ENCODE measurements at regions not wholly inside any gene's neighbourhood (a gene's known extent, or its start where the extent isn't known, plus 50 kb on each side); places are given as distances from the start of the nearest gene placed in this dataset.

DNA sequence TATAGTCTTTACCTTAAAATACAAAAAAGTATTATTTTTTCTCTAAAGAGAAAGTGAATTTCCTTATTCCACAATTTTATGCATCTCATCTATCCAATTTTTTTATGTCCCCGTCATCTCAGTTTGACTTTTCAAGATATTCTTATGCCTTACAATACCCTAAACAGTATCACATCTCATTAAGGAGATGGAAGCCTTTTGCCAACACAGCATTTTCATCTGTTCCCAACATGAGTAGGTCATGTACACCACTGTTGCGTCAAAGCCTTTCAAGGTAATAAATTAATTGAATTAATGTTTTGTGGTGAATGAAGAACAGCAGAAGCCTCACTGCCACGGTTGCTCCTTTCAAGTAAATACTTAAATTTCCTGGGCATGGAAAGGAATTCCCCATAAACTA is 299.4 kb downstream of the EPHA4 start:
- Mint-ChIP-seq H3K27ac (no peak overlapping the region), H3K36me3 (ENCODE audit: low read depth) (no peaks in the 10 kb centered on the region), H3K27me3 (peaks cover 10% of the 10 kb centered on the region), H3K9me3 (no peaks in the 10 kb centered on the region), H3K4me1 (ENCODE audit: low read depth) (no peaks in the 10 kb centered on the region), H3K4me3 (no peak overlapping the region)
- DNase-seq = no peak

GRCh38 chr2:221276033-221276432 is 296.1 kb downstream of the EPHA4 start:
- H3K4me3 Mint-ChIP-seq = no peak overlapping the region
- H3K27ac Mint-ChIP-seq = no peak overlapping the region
- H3K27me3 Mint-ChIP-seq = no peaks in the 10 kb centered on the region
- no peaks in the 10 kb centered on the region for H3K36me3 Mint-ChIP-seq (ENCODE audit: low read depth)
- DNase-seq = no peak
- H3K4me1 Mint-ChIP-seq (ENCODE audit: low read depth) = no peaks in the 10 kb centered on the region
- H3K9me3 Mint-ChIP-seq = no peaks in the 10 kb centered on the region

DNA sequence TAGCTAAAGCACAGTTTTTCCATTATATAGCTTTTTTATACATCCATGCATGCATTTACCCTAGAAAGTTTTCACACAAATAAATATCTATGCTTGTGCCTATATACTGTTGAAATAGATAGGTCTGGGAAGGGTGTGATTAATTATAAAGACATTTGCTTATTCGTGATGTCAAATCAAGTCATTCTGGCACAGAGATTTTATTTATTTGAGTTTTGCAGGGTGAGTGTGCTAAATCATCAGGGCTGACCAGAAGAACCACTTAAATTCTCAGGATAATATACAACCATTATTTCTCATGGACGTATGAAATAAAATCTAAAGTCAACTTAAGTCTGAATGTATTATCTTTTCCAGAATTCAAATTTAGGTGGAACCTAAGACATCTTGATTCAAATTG is 295.5 kb downstream of the EPHA4 start:
- no peak overlapping the region for H3K27ac Mint-ChIP-seq
- DNase-seq = no peak
- no peaks in the 10 kb centered on the region for H3K9me3 Mint-ChIP-seq
- H3K4me3 Mint-ChIP-seq = no peak overlapping the region
- H3K36me3 Mint-ChIP-seq (ENCODE audit: low read depth) = no peaks in the 10 kb centered on the region
- no peaks in the 10 kb centered on the region for H3K4me1 Mint-ChIP-seq (ENCODE audit: low read depth)
- no peaks in the 10 kb centered on the region for H3K27me3 Mint-ChIP-seq

DNA sequence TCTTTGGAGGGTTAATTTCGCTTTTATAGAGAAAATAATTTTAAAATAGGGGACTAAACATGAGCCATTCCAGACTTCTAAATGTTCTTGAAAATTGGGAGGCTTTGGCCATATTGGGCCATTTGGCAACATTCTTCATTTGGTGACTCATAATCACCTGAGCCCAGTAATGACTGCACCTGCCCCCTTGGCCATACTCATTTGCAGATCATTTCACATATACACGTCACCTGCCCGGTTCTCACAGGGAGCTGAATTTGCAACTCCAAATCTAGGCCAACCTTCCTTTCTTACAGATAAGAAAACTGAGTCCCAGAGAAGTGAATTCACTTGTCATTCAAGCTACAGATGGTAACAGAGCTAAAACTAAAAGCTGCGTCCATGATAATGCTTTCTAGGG is 289.7 kb downstream of the EPHA4 start:
- no peak overlapping the region for H3K27ac Mint-ChIP-seq
- H3K4me3 Mint-ChIP-seq = no peak overlapping the region
- DNase-seq = no peak
- H3K27me3 Mint-ChIP-seq = no peaks in the 10 kb centered on the region
- no peaks in the 10 kb centered on the region for H3K9me3 Mint-ChIP-seq
- no peaks in the 10 kb centered on the region for H3K36me3 Mint-ChIP-seq (ENCODE audit: low read depth)
- no peaks in the 10 kb centered on the region for H3K4me1 Mint-ChIP-seq (ENCODE audit: low read depth)

- H3K27me3 Mint-ChIP-seq = no peaks in the 10 kb centered on the region
- DNase-seq = no peak
- H3K27ac Mint-ChIP-seq = no peak overlapping the region
- H3K36me3 Mint-ChIP-seq (ENCODE audit: low read depth) = no peaks in the 10 kb centered on the region
- H3K4me1 Mint-ChIP-seq (ENCODE audit: low read depth) = no peaks in the 10 kb centered on the region
- no peaks in the 10 kb centered on the region for H3K9me3 Mint-ChIP-seq
- no peak overlapping the region for H3K4me3 Mint-ChIP-seq
Observed at GRCh38 chr2:221283896-221284545, 288.1 kb downstream of the EPHA4 start.

GRCh38 chr2:221285148-221285547 is 287.0 kb downstream of the EPHA4 start:
- no peak for DNase-seq
- H3K27ac Mint-ChIP-seq = no peak overlapping the region
- H3K4me3 Mint-ChIP-seq = no peak overlapping the region
- no peaks in the 10 kb centered on the region for H3K4me1 Mint-ChIP-seq (ENCODE audit: low read depth)
- H3K36me3 Mint-ChIP-seq (ENCODE audit: low read depth) = no peaks in the 10 kb centered on the region
- H3K27me3 Mint-ChIP-seq = no peaks in the 10 kb centered on the region
- H3K9me3 Mint-ChIP-seq = no peaks in the 10 kb centered on the region

DNA sequence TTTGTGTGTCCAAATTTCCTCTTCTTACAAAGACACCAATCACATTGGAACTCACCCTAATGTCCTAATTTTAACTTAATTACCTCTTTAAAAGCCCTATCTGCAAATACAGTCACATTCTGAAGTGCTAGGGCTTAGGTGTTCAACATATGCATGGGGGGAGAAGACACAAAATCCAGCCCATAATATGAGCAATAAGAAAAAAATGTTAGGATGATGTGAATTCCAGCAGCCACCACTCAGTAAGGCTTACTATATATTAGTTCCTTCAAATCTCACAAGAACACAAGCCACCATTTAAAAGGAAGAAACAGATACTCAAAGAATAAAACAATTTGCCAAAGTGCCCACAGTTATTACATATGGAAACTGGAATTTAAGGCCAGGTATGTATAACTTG is 285.7 kb downstream of the EPHA4 start:
- Mint-ChIP-seq H3K4me3 (no peak overlapping the region), H3K9me3 (no peaks in the 10 kb centered on the region), H3K4me1 (ENCODE audit: low read depth) (no peaks in the 10 kb centered on the region), H3K36me3 (ENCODE audit: low read depth) (no peaks in the 10 kb centered on the region), H3K27me3 (no peaks in the 10 kb centered on the region), H3K27ac (no peak overlapping the region)
- no peak for DNase-seq

DNA sequence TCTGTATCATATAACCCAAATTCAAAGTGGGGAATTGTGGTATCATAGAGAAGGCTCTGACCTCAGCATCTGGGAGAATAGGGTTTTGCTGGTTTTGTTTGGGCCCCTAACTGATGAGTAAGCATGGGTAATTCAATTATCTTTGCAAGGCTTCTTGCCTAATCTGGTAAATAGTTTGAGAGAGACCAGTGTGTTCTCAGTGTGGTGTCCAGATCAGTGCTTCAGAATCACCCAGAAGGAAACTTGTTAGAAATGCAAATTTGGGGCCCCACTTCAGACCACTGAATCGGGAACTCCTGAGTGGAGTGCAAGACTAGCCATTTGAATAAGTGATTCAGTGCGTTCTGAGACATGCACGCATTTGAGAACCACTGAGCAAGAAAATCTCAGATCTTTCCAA is 282.7 kb downstream of the EPHA4 start:
- Mint-ChIP-seq H3K4me3 (no peak overlapping the region), H3K9me3 (no peaks in the 10 kb centered on the region), H3K4me1 (ENCODE audit: low read depth) (no peaks in the 10 kb centered on the region), H3K27me3 (no peaks in the 10 kb centered on the region), H3K36me3 (ENCODE audit: low read depth) (no peaks in the 10 kb centered on the region), H3K27ac (no peak overlapping the region)
- no peak for DNase-seq

DNA sequence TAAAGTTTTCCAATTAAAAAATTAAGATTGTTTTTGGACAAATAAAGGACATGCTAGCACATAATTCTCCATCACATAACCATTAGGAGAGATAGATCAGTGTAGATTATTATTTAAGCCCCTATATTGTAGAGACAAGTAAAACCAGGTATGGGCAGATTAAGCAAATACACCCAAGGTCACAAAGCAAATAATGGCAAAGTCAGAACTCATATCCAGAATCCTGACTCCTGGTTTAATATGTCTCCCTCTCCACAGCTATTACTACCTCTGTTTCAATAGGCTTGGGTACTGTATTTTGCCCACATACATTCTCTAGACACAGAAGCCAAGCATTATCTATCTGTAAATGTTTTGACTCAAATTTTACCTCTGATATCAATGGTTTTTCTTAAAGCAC is 282.3 kb downstream of the EPHA4 start:
- no peak for DNase-seq
- Mint-ChIP-seq H3K27me3 (no peaks in the 10 kb centered on the region), H3K4me3 (no peak overlapping the region), H3K9me3 (no peaks in the 10 kb centered on the region), H3K36me3 (ENCODE audit: low read depth) (no peaks in the 10 kb centered on the region), H3K4me1 (ENCODE audit: low read depth) (no peaks in the 10 kb centered on the region), H3K27ac (no peak overlapping the region)

DNA sequence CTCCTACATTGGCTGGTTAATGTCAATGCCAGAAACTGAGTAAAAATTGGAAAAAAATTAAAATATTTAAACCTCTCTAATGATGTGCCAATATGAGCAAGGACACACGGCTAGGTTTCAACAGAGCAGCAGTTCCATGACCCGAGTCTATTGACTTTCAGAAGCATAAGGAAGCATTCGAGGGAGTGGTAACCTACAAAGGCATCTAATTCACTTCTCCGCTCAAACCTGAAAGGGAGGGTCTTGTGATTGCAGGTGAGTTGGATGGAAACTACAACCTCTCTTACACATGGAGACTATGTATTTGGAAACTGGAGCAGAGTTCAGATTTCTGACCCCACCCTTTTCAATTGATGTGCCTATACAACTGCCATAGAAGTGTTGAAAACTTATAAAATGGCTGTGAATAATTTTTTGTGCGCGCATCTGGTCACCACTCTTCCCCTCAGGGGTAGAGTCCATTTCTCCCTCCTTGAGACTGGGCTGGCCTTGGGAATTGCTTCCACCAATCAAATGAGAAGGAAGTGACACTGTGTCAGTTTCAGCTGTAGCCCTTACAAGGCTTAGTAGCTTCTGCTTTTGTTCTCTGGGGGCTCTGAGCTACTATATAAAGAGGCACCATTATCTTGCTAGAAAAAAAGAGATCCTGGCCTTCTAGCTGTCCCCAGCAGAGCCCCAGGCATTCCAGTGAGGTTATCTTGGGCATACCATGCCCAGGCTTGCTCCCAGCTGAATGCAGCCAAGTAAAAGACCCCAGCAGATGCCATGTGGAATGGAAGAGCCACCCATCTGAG is 278.0 kb downstream of the EPHA4 start:
- DNase-seq = no peak
- Mint-ChIP-seq H3K4me1 (ENCODE audit: low read depth) (no peaks in the 10 kb centered on the region), H3K4me3 (no peak overlapping the region), H3K27ac (no peak overlapping the region), H3K36me3 (ENCODE audit: low read depth) (no peaks in the 10 kb centered on the region), H3K9me3 (no peaks in the 10 kb centered on the region), H3K27me3 (peaks cover 7% of the 10 kb centered on the region)

- no peak overlapping the region for H3K4me3 Mint-ChIP-seq
- no peaks in the 10 kb centered on the region for H3K27me3 Mint-ChIP-seq
- H3K36me3 Mint-ChIP-seq (ENCODE audit: low read depth) = no peaks in the 10 kb centered on the region
- H3K4me1 Mint-ChIP-seq (ENCODE audit: low read depth) = no peaks in the 10 kb centered on the region
- no peak overlapping the region for H3K27ac Mint-ChIP-seq
- no peak for DNase-seq
- H3K9me3 Mint-ChIP-seq = no peaks in the 10 kb centered on the region
Observed at GRCh38 chr2:221304916-221305315, 267.2 kb downstream of the EPHA4 start.

DNA sequence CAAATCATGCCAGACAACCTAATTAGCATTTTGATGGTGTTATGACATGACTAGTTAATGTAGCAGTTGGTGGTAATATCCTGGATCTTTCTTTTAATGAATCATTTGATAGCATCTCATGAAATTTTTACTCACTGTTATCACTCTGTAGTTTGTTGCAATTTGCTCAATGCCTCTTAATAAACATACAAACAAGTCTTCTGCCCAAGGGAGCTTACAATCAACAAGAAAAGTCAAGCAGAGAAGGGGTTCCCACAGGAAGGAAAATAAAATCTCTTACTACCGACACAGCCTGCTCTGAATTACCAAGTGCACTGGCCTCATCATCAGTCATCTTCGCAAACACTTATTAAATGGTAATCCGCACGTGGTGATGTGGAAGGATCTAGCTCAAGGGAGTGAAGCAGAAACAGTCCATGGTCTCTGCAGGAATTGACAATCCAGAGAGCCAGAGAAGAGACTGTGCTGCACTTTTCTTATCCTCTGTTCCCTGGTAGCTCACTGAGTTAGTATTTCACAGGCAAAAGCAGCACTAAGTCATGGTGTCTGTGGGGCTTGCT is 263.5 kb downstream of the EPHA4 start:
- H3K27me3 Mint-ChIP-seq = no peaks in the 10 kb centered on the region
- no peak overlapping the region for H3K4me3 Mint-ChIP-seq
- no peak overlapping the region for H3K27ac Mint-ChIP-seq
- H3K4me1 Mint-ChIP-seq (ENCODE audit: low read depth) = peaks cover 4% of the 10 kb centered on the region
- no peaks in the 10 kb centered on the region for H3K9me3 Mint-ChIP-seq
- no peaks in the 10 kb centered on the region for H3K36me3 Mint-ChIP-seq (ENCODE audit: low read depth)
- no peak for DNase-seq

GRCh38 chr2:221309892-221310583 is 262.1 kb downstream of the EPHA4 start:
- no peak overlapping the region for H3K27ac Mint-ChIP-seq
- no peaks in the 10 kb centered on the region for H3K9me3 Mint-ChIP-seq
- no peak overlapping the region for H3K4me3 Mint-ChIP-seq
- no peaks in the 10 kb centered on the region for H3K36me3 Mint-ChIP-seq (ENCODE audit: low read depth)
- DNase-seq = no peak
- H3K4me1 Mint-ChIP-seq (ENCODE audit: low read depth) = peaks cover 4% of the 10 kb centered on the region
- no peaks in the 10 kb centered on the region for H3K27me3 Mint-ChIP-seq

DNA sequence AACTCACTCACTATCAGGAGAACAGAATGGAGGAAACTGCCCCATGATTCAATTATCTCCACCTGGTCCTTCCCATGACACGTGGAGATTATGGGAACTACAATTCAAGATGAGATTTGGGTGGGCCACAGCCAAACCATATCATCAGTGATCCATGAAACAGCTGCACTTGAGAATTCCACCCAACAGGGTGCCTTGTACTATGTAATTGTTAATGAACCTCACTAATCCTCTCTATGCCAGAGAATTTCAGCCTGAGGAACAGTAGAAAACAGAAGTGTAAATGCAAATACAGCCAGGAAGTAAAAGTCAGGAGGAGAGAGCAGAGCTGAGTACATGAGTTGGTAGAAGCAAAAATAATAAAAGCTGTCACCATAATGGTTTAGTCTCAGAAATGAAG is 261.4 kb downstream of the EPHA4 start:
- Mint-ChIP-seq H3K27me3 (no peaks in the 10 kb centered on the region), H3K36me3 (ENCODE audit: low read depth) (no peaks in the 10 kb centered on the region), H3K4me3 (no peak overlapping the region), H3K4me1 (ENCODE audit: low read depth) (peaks cover 7% of the 10 kb centered on the region), H3K27ac (no peak overlapping the region), H3K9me3 (no peaks in the 10 kb centered on the region)
- no peak for DNase-seq

DNA sequence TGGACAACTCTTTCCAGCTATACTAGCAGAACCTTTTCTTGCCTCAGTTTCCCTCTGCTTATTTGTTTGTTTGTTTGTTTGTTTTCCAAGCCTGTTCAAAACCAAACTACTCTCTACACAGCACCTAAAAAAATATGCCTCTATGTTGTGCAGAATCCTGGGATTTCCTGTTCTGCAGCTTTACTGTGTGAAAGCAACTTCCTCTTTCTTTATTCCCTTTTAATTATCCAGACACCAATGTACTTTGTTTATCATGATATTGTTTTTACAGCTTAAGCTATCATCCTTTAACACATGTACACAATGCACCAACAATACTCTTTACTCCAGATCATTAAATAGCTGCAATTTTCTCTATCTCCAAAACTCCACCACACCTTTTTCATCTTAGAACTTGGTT is 259.5 kb downstream of the EPHA4 start:
- no peak for DNase-seq
- no peak overlapping the region for H3K27ac Mint-ChIP-seq
- peaks cover 9% of the 10 kb centered on the region for H3K4me1 Mint-ChIP-seq (ENCODE audit: low read depth)
- no peaks in the 10 kb centered on the region for H3K9me3 Mint-ChIP-seq
- H3K36me3 Mint-ChIP-seq (ENCODE audit: low read depth) = no peaks in the 10 kb centered on the region
- no peaks in the 10 kb centered on the region for H3K27me3 Mint-ChIP-seq
- H3K4me3 Mint-ChIP-seq = no peak overlapping the region

Measured in activated T-cell treated with anti-CD3 and anti-CD28 coated beads, Interleukin-2, amount 50 U/mL, for 24 hours (primary cell).